GM10266 (cell line): ENCODE measurements at regions not wholly inside any gene's neighbourhood (a gene's known extent, or its start where the extent isn't known, plus 50 kb on each side); places are given as distances from the start of the nearest gene placed in this dataset.

Experiments
- DNase-seq: peaks from one replicate; pipeline ENCODE4 v3.0.0; 2012; ENCODE audit errors: extremely low spot score
- TF ChIP-seq, protein P1 (sequence below): IDR thresholded peaks from 2 replicates; pipeline ENCODE4 v1.5.1; 2012; ENCODE audit warnings: mild to moderate bottlenecking, low read depth; ENCODE audit not compliant: control insufficient read depth, insufficient read depth; ENCODE audit errors: missing control alignments

DNA sequence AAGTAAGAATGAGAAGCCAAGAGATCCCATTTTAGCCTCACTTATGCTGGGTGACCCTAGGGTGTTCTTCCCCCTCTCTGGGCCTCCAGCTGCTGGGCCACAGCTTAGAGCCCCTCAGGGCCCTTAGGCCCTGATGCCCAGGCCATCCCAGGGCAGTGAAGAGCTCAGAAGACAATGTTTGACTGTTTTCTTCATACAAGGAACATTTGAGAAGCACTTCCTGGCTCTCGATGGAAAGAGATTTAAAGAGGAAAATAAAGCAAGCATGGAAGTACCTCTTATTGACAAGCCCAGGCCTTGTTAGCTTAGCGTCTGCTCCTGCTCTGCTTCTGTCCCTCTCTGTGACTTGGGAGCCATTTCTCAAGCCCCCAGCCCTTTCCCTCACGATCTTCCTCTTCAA, 165.9 kb upstream of the SMIM23 start:
- DNase-seq: no peak
- TF ChIP-seq, protein P1, sequence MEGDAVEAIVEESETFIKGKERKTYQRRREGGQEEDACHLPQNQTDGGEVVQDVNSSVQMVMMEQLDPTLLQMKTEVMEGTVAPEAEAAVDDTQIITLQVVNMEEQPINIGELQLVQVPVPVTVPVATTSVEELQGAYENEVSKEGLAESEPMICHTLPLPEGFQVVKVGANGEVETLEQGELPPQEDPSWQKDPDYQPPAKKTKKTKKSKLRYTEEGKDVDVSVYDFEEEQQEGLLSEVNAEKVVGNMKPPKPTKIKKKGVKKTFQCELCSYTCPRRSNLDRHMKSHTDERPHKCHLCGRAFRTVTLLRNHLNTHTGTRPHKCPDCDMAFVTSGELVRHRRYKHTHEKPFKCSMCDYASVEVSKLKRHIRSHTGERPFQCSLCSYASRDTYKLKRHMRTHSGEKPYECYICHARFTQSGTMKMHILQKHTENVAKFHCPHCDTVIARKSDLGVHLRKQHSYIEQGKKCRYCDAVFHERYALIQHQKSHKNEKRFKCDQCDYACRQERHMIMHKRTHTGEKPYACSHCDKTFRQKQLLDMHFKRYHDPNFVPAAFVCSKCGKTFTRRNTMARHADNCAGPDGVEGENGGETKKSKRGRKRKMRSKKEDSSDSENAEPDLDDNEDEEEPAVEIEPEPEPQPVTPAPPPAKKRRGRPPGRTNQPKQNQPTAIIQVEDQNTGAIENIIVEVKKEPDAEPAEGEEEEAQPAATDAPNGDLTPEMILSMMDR: no peak

DNA sequence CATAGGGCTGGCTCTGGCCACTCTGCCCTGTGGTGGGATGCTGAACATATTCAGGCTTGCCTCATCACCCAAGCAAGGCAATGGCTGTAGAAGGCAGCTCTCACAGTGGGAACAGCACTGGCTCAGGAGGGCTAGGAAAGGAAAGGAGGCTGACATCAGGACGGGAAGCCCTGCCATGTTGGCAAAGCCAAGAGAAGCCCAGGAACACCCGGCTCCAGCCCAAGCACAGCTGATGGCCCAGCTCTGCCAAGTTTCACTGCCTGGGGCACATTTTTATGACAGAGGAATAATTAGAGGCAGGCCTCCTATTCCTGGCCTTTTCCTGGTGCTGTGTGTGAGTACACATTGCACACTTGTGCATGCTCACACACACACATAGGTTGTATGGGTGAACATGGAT, 163.6 kb upstream of the SMIM23 start:
- DNase-seq: no peak
- TF ChIP-seq, protein P1: no peak

DNA sequence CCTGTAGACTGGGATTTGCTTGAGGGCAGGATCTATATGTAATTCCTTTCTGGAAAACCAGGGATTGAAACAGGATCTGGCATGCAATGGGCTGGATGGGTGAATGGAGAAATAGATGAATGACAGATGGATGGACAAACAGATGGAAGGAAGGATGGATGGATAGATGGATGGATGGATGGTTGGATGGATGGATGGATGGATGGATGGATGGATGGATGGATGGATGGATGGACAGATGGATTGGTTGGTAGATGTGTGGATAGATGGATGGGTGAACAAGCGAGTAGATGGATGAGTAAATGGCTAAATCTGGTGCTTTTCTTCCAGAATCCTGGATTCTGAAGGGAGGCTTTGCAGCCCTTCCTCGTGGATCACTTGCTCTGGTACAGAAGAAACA, 162.5 kb upstream of the SMIM23 start:
- TF ChIP-seq, protein P1: no peak
- no peak for DNase-seq

DNA sequence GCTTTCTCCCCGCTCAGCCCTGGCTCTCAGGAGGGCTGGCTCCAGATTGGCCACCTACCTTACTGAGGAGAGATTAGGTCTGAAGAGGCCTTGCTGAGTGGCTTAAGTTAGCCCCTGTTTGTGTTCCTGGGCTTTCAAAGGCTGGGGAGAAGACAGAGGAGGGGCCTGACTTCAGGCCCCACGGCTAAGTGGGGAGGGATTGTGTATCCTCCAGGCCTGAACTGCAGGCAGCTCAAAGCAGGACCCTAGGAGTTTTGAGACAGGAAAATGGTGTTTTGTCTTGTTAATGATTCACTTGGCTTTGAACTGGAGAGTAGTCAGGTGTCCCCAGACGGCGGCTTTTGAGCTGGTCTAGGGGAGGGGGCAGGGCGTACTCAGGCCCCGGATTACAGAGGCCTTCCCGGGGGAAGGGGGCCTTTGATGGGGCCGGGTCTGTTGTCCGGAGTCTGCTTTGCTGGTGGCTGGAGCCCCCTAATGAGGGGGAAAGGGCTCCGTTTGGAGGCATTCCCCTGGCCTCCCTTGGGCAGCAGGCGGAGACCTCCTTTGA, 162.0 kb upstream of the SMIM23 start:
- DNase-seq: no peak
- TF ChIP-seq, protein P1: no peak

DNA sequence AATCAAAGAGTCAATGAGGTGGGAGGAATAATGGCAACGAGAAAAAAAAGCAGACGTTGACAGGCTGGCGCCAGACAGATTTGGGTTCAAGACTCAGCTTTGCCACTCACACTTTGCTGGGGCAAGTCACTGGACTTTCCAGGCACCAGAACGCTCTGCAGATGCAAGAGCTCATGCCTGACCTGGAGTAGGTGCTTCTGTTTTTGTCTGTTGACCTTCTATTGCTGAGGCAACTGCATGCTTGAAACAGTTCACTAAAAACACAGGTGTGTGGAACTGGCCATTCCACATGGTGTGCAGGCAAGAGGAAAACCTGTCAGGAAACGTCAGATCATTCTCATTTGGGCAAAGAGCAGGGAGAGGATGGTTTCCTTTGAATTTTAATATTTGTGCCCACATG, 161.2 kb upstream of the SMIM23 start:
- TF ChIP-seq, protein P1: no peak
- DNase-seq: no peak

DNA sequence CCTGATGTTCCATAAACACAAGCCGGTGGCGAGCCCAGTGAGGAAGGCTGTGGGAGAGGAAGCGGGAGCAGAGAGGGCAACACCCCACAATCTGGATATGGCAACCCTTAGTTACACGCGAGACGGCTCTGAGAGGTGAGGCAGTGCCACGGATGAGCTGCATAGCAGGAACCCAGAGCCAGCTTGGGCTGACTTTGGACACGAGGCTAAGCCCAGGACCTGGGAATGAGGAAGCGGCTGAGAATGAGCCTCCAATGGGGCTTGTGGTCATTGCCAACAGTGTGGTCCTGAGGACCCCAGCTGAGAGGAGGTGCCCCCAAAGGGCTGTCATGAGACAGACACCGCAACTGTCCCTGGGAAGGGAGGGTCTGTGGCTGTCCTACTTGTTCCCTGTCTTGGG, 160.0 kb upstream of the SMIM23 start:
- DNase-seq: no peak
- TF ChIP-seq, protein P1: no peak

DNA sequence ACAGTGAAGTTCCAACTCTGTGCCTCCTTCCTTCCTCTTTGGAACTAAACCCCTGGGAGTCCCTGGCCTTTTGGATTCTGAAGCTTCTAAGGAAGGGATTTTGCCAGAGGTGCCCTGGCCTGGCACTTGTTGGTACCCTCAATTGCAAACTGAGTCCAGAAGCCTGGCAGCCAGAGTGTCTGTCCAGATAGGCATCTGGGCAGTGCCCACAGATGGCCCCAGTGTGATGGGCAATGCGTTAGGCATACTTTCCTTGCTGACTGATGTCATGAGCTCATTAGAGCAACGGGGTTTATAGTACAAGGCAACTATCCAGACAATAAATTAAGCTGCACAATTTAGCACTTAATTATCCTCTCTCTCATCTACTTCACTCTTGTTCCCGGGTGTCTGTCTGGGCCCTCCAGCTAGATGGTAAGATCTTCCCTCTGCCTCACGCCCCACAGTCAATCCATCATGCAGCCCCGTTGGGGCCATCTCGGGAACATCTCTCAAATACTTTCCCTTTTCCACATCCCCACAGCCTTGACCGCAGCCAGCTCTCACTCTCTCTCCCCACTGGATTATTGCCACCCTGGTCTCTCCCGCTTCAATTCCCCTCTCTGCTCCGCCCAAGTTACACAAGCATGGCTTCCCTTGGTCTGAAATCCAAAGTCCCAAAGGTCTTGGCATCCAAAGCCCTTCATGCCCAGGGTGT, 157.5 kb upstream of the SMIM23 start:
- TF ChIP-seq, protein P1: no peak
- DNase-seq: no peak
